NCI-H446 (cell line): ENCODE measurements at regions not wholly inside any gene's neighbourhood (a gene's known extent, or its start where the extent isn't known, plus 50 kb on each side); places are given as distances from the start of the nearest gene placed in this dataset.
A peak's percentile ranks its signal among the peaks of the same experiment; 100 is the strongest.

Experiments
- DNase-seq, 2 experiments: peaks; one replicate each; lab custom pipeline; 2025; lab: John Stamatoyannopoulos, UW

- DNase-seq: no peak
Observed at GRCh38 chr16:52874042-52874441, 178.7 kb downstream of the CHD9NB start.

DNA sequence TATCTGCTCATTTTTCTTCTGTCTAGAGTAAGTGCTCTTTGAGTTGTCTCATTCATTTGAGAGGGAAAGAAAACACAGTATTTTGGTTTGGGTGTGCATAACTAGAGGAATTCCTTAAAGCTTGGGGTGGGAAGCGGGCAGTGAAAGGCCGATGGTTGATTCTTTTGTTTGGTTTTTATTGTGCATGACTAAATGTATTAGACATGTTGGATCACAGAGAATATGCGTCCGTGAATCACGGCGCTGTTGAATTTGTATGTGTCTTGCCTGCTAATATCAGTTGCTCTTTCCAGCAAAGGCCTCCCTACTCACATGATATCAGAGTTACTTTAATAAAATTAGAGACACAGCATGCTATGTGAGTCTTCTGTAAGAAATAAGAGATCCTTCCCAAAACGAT lies 180.0 kb downstream of the CHD9NB start:
- DNase-seq: no peak

DNA sequence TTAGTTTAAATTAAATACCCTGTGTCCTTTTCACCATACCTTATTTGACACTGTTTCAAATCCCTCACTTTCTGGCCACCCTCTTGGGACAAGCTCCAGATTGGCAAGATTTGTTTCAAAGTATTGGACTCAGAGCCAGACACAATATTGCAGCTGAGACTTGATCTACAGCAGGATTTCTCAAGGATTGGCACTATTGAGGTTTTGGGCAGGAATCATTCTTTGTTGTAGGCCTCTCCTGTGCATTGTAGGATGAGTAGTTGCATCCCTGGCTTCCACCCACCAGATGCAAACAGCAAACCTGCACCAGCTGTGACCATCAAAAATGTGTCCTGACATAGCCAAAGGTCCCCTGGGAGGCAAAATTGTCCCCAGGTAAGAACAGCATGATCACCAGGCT lies 181.2 kb downstream of the CHD9NB start:
- no peak for DNase-seq

- no peak for DNase-seq
Observed at GRCh38 chr16:52869243-52869642, 183.5 kb downstream of the CHD9NB start.

GRCh38 chr16:52863000-52863399 lies 189.7 kb downstream of the CHD9NB start:
- DNase-seq: no peak

GRCh38 chr16:52861614-52862022 lies 191.1 kb downstream of the CHD9NB start:
- peak; percentile 61 to 86 for DNase-seq

- DNase-seq: no peak
Observed at GRCh38 chr16:52855463-52855862, 197.2 kb downstream of the CHD9NB start.

- no peak for DNase-seq
Observed at GRCh38 chr16:52852978-52853377, 199.7 kb downstream of the CHD9NB start.

GRCh38 chr16:52851211-52851740 lies 201.4 kb downstream of the CHD9NB start:
- DNase-seq: no peak

DNA sequence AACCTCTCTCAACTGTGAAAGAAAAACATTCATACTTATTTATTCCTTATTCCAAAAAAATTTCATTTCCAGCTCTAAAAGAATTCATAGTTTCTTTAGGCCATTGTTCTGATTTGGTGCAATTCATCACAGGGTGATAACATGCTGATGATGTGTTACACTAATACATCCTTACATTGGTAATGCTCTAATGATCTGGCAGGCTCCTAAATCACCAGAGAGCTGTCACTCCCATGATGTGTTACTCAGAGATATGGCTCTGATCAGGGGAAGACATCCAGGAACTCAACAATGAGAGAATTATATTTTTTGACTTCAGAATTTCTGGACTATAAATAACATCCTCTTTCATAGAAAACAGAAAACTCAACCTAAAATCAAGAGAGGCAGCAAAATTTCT lies 209.3 kb downstream of the CHD9NB start:
- DNase-seq: no peak

GRCh38 chr16:52837251-52837650 lies 215.4 kb downstream of the CHD9NB start:
- no peak for DNase-seq

DNA sequence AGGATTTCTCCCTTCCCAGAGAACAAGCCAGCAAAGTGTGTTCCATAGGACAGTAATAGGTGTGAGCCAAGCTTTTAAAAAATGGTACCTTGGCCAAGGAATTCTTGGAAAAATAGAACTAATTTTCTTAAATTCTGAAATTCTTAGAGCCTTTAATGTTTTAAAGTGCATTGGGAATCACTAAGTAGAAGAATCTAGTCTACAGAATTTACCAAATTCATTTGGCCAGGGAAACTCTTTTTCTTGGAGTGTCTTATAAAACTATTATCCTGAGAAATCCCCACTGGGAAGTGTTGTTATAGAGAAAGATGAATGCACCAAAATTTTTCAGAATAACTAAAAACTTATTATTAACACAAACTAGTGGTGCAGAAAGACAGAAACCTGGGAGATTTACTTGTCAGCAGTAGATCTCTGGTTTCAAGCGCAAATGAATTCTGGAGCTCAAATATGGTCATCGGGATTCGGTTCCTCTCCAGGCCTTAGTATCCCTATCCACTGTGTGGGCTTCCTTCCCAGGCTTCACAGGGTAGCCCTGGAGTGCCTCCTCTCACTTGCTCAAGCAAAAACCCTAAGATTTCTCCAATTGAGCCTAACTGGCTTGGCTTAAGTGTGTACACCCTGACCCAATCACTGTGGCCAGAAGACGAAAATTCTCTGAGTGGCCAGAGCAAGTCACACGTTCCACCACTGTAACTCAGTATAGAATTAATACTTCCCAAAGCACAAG lies 217.8 kb downstream of the CHD9NB start:
- no peak for DNase-seq

DNA sequence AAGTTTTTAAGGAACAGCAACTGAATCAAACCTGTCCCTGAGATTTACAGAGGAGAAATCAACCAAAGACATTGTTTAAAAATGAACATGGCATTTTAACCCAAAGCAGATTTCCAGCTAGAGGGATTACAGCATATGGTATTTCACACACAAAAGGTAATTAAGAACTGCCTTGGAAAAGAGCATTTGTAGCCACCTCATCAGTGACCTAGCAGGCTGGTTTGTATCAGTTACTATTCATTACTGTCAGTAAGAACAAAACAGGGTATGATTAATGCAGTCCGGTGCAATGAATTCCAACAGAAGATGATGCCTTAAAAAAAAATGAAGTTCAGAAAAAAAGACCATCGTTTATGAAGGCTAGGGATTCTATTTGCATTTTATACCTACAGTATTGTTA lies 219.9 kb downstream of the CHD9NB start:
- no peak for DNase-seq

DNA sequence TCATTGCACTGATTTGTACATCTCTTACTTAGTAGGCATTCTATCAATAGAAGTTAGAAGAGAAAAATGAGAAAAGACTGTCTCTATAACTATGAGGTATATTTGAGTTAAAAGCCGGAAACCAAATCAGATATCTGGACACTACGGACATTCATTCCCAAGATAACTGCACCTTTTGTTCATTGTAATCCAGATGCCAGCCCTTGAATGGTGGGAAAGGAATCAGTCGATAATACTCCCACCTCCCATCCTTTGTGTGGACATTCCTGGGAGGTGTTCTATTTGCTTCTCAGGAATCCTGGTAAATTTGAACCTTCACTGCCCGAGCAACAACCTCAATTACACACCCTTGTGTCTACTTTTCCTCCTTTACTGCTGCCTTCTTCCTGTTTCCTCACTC lies 225.2 kb downstream of the CHD9NB start:
- no peak for DNase-seq

DNA sequence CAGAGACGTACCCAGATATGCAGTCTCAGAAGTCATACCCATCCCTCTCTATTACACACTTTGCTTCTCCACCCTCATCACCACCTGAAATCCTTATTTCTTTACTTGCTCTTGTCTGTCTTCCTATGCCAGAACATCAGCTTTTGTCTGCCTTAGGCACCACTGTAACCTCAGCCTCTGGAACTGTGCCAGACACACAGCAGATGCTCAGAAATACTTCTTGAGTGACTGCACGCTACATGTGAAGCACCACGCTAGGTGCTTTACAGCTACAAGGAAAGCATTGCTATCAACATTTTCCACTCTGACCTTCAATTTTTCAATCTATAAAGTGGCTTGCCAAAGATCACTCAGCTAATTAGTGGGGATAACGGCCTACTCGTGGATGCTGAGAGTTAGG lies 226.8 kb downstream of the CHD9NB start:
- peak; percentile 21 to 52 for DNase-seq

DNA sequence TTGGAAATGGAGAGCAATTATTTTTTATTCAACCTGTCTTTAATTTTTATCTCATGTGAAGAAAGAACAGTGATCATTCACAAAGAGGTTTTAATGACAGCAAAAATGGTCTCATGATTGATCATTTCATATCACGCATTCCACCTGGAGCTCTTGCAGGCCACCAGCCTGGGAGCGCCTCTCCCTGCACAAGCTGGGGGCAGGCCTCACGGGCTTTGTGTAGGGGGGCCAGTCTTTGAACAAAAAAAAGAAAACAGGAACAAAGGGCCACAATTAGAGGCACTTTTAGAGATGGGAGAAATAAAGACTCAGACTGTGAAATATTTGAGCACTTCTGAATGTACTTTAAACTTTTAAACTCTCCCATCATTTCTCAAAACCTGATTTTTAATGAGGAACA lies 232.9 kb downstream of the CHD9NB start:
- DNase-seq: no peak

- no peak for DNase-seq
Observed at GRCh38 chr16:52819405-52819804, 233.3 kb downstream of the CHD9NB start.

- no peak for DNase-seq
Observed at GRCh38 chr16:52817696-52818095, 235.0 kb downstream of the CHD9NB start.

DNA sequence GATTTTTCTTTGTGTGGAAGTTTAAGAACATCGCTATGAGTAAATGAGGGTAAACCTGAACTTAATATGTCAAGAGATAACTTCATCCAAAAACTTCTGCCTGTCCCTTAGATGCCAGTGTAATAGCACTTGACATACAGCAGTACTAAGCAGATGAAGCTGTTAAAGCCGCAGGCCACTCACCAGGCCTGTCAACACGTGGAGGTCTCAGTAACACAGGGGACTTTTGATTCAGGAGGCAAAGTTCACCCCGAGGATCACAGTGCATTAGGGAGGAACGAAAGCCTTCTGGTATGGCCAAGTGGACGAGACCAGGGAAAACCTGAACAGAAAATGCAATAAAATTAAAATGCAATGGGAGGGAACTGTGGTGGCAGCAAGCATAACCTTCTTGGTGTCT lies 235.7 kb downstream of the CHD9NB start:
- no peak for DNase-seq

DNA sequence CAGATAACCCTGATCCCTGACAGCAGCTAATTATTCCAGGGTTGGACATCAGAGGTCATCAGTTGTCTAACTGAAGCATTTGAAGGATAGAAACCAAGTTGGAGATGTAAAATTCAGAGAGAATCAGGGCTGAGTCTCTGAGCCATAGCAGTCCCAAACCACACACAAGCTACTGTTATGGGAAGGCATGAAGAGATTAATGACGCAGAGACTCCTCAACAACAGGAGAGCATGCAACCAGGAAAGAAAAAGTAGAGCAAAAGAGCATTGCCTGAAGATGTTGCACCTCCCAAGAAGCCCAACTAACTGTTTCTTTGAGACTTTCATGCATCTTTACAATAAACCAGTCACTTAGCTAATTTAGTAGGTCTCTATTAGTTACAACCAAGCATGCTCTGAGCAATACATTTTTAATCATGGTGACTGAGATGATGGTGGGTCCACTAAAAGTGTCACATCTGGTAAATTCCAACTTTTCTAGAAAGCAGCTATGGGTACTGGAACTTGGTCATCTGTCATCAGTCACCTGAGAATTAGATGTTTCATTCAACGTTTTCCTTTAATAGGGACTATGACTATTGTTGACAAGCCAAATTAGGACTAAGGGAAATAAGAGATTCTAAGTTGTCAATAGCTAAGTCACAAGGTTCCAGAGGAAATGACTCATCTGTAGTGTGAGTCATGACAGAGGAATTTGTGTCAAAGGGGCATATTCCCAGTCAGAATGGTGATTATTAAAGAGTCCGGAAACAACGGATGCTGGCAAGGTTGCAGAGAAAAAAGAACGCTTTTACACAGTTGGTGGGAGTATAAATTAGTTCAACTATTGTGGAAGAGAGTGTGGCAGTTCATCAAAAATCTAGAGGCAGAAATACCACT lies 239.8 kb downstream of the CHD9NB start:
- no peak for DNase-seq

DNA sequence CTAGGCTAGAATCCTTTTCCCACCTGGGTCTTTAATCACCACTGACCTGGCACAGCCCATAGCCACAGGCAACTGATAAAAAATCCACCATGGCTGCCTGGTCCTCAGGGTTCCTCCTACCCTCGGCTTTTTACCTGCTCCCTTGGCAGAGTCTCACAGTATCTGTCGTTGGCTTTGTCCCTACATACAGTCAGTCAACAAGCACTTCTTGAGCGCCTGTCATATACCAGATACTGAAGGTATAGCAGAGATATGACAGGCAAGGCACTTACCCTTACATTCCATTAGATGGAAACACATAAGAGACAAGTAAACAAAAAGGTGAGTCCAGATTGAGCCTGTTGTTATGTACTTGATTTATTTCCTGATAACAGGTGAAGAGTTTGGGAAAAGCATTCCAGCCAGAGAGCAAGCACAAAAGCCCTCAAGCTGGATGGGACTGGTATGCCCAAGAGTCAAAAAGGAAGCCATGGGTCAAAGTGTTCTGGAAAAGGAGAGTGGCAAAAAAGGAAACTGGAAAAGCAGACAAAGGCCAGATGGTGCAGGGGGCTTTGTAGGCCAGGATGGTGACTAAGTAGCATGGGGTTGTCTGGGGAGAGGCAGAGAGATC lies 247.0 kb downstream of the CHD9NB start:
- DNase-seq: no peak

DNA sequence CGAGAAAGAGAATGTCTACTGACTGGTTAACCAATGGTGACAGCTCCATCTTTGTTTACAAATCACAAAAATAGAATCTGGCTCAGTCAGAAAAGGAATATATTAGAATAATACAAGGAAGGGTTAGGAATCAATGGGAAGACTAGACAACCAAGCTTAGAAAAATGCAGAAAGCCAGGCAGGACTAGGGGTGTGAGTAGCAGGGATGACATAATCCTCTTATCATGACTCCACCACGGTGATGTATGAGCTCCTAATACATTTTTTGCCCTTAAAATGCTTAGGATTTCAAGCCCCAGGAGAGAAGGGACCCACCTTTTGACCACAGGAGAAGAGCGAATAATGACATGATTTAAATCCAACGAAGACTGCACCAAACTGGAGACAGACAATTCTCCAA lies 252.3 kb downstream of the CHD9NB start:
- DNase-seq: no peak

DNA sequence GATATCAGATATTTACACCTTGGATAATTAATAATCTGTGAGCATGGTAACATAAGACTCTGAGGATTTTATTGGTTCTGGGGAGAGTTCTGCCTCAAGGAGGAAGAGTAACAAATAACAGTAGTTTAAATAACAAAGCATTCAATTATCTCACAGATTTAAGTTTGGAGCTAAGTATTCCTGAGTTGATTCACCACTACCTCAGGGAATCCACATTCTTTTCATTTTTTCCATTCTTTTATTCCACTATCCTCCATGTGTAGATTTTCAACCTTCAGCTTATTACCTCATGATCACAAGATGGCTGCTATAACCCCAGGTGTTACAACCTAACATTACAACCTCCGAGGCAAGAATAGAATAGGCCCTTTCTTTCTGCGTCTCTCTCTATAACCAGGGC lies 252.2 kb upstream of the TOX3 start:
- no peak for DNase-seq
